ENCODE measurements at regions not wholly inside any gene's neighbourhood (a gene's known extent, or its start where the extent isn't known, plus 50 kb on each side); places are given as distances from the start of the nearest gene placed in this dataset.
A peak's percentile ranks its signal among the peaks of the same experiment; 100 is the strongest.

DNA sequence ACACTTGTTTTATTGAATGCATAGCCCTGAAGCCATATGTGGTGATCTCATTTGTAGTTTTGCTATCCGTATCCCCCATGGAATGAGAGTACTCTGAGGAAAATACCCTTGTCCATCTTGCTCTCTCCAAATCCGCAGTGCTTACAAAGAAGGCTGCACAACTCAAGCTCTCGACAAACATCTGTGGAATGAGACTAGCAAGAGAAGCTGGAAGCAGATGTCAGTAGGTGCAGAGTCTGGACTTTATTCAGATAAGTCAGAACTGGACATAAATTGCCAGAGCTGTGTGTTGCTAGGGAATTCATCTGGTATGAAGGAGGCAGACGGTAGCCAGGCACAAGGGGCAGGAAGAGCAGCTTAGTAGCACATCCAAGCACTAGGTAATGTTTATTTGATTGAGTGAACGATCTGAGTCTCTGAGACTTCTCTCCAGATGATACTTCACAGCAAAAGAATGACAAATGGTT lies 1046.2 kb downstream of the XPNPEP1 start:
- Histone ChIP-seq H3K4ac (ENCODE audit: low read depth, low read length) (no peak overlapping the region), H2BK5ac (ENCODE audit: low read depth, low read length, poor library complexity, severe bottlenecking) (no peak overlapping the region), H4K8ac (ENCODE audit: low read depth in 2 of 2, low read length in 2 of 2) (no peak overlapping the region), H3K4me1 (ENCODE audit: control insufficient read depth, insufficient read depth, low read length) (no peaks in the 10 kb centered on the region), H3K27me3 (ENCODE audit: control insufficient read depth, insufficient read depth, low read length) (no peaks in the 10 kb centered on the region), H3K18ac (ENCODE audit: low read depth, low read length) (no peak overlapping the region), H3K79me1 (ENCODE audit: low read depth in 1 of 2, low read length in 2 of 2) (no peaks in the 10 kb centered on the region), H2AFZ (replicated peaks; ENCODE audit: low read length, poor library complexity) (no peak overlapping the region), H2BK15ac (ENCODE audit: low read depth, low read length) (no peak overlapping the region), H3K23ac (ENCODE audit: low read depth, low read length) (no peak overlapping the region), H2AK5ac (ENCODE audit: low read depth, low read length) (no peak overlapping the region), H3K27ac (ENCODE audit: insufficient read depth, low read length) (no peak overlapping the region), H2BK120ac (ENCODE audit: low read depth, low read length) (no peak overlapping the region), H3K4me2 (ENCODE audit: low read depth, low read length) (no peak overlapping the region), H4K91ac (ENCODE audit: insufficient read depth, low read depth, low read length) (no peak overlapping the region), H3K56ac (ENCODE audit: extremely low read depth, insufficient read depth, low read length) (no peak overlapping the region), H3K9me1 (ENCODE audit: insufficient read depth, low read length) (no peaks in the 10 kb centered on the region), H3K36me3 (ENCODE audit: control insufficient read depth, insufficient read depth, low read length) (no peaks in the 10 kb centered on the region), H2AK9ac (replicated peaks; ENCODE audit: low read depth, low read length, poor library complexity) (no peak overlapping the region), H2BK20ac (ENCODE audit: low read depth, low read length) (no peak overlapping the region), H4K5ac (ENCODE audit: low read depth, low read length) (no peak overlapping the region), H3K14ac (replicated peaks; ENCODE audit: low read depth, low read length) (no peak overlapping the region), H4K20me1 (ENCODE audit: insufficient read depth, low read length) (no peaks in the 10 kb centered on the region), H3K9ac (ENCODE audit: low read depth, low read length) (no peak overlapping the region), H3K4me3 (ENCODE audit: insufficient read depth, low read depth, low read length) (no peak overlapping the region), H3K9me3 (ENCODE audit: control insufficient read depth, insufficient read depth, low read length) (no peaks in the 10 kb centered on the region)
- BruUV-seq (replicated peaks) = no TSS peak
- dilution Hi-C loops (cut with HindIII; ENCODE audit: low sequenced_read_pairs, unreplicated experiment) = no loop called here
- ChIA-PET CTCF (no interaction called here), POLR2A (ENCODE audit: unreplicated experiment) (no interaction called here)
- intact Hi-C loops (cut with micrococcal nuclease) = no loop called here
- DNase-seq (peak; percentile 40), ATAC-seq (ENCODE audit: low read depth) (peak; percentile 46)
- in situ Hi-C loops (cut with MboI; ENCODE audit: low sequenced_read_pairs) = no loop called here
- no peak for TF ChIP-seq NFE2L2 (IDR thresholded peaks at IDR 0.05; ENCODE audit: low read depth, low read length)
- no peak for TF ChIP-seq CEBPB (IDR thresholded peaks at IDR 0.05; ENCODE audit: low read depth, low read length)
- no peak for TF ChIP-seq RAD21 (IDR thresholded peaks at IDR 0.05; ENCODE audit: low read length)
- TF ChIP-seq MXI1 (IDR thresholded peaks at IDR 0.05; ENCODE audit: borderline replicate concordance, low read depth, low read length) = no peak
- TF ChIP-seq, protein P1, sequence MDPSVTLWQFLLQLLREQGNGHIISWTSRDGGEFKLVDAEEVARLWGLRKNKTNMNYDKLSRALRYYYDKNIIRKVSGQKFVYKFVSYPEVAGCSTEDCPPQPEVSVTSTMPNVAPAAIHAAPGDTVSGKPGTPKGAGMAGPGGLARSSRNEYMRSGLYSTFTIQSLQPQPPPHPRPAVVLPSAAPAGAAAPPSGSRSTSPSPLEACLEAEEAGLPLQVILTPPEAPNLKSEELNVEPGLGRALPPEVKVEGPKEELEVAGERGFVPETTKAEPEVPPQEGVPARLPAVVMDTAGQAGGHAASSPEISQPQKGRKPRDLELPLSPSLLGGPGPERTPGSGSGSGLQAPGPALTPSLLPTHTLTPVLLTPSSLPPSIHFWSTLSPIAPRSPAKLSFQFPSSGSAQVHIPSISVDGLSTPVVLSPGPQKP (IDR thresholded peaks at IDR 0.05; ENCODE audit: borderline replicate concordance, low read depth, low read length) = no peak
- TF ChIP-seq, protein P2, sequence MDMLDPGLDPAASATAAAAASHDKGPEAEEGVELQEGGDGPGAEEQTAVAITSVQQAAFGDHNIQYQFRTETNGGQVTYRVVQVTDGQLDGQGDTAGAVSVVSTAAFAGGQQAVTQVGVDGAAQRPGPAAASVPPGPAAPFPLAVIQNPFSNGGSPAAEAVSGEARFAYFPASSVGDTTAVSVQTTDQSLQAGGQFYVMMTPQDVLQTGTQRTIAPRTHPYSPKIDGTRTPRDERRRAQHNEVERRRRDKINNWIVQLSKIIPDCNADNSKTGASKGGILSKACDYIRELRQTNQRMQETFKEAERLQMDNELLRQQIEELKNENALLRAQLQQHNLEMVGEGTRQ (IDR thresholded peaks at IDR 0.05; ENCODE audit: low read depth, low read length) = no peak
- TF ChIP-seq RCOR1 (IDR thresholded peaks at IDR 0.05; ENCODE audit: insufficient replicate concordance, low read length) = no peak
- TF ChIP-seq CHD1 (IDR thresholded peaks at IDR 0.05; ENCODE audit: low read depth, low read length) = no peak
- TF ChIP-seq, protein P3, sequence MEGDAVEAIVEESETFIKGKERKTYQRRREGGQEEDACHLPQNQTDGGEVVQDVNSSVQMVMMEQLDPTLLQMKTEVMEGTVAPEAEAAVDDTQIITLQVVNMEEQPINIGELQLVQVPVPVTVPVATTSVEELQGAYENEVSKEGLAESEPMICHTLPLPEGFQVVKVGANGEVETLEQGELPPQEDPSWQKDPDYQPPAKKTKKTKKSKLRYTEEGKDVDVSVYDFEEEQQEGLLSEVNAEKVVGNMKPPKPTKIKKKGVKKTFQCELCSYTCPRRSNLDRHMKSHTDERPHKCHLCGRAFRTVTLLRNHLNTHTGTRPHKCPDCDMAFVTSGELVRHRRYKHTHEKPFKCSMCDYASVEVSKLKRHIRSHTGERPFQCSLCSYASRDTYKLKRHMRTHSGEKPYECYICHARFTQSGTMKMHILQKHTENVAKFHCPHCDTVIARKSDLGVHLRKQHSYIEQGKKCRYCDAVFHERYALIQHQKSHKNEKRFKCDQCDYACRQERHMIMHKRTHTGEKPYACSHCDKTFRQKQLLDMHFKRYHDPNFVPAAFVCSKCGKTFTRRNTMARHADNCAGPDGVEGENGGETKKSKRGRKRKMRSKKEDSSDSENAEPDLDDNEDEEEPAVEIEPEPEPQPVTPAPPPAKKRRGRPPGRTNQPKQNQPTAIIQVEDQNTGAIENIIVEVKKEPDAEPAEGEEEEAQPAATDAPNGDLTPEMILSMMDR (conservative IDR thresholded peaks at IDR 0.05; ENCODE audit: low read depth, low read length) = no peak
- TF ChIP-seq FOS (IDR thresholded peaks at IDR 0.05; ENCODE audit: low read depth, low read length) = no peak
- WGBS, 2 experiments (ENCODE audit: extremely low coverage in 2 of 2, insufficient read length in 1 of 2) = no CpG with 5 or more reads among the region's 5 CpGs

All from IMR-90 (cell line).